H9 (cell line): ENCODE measurements at regions not wholly inside any gene's neighbourhood (a gene's known extent, or its start where the extent isn't known, plus 50 kb on each side); places are given as distances from the start of the nearest gene placed in this dataset.

Source experiments
- DNase-seq: peaks from one replicate; pipeline ENCODE4 v3.0.0-alpha.2; 2017
- H2AFZ ChIP-seq: one replicate; pipeline ENCODE4 v1.6.1; 2013; ENCODE audit warnings: mild to moderate bottlenecking, low read length, control low read depth, moderate library complexity
- H2AK5ac ChIP-seq: 2 replicates; pipeline ENCODE4 v1.6.1; 2013; ENCODE audit warnings: low read length, control low read depth, mixed read lengths; ENCODE audit not compliant: insufficient read length
- H2BK120ac ChIP-seq: one replicate; pipeline ENCODE4 v1.6.1; 2013; ENCODE audit warnings: low read depth, mild to moderate bottlenecking, low read length, control low read depth, inconsistent platforms; ENCODE audit not compliant: poor library complexity, severe bottlenecking
- H2BK12ac ChIP-seq: 2 replicates; pipeline ENCODE4 v1.6.1; 2013; ENCODE audit warnings: low read length, control low read depth, mixed read lengths, low read depth; ENCODE audit not compliant: insufficient read length
- H2BK15ac ChIP-seq: 2 replicates; pipeline ENCODE4 v1.6.1; 2013; ENCODE audit warnings: low read depth, low read length, control low read depth
- H2BK20ac ChIP-seq: one replicate; pipeline ENCODE4 v1.6.1; 2013; ENCODE audit warnings: low read depth, mild to moderate bottlenecking, low read length, control low read depth, inconsistent platforms; ENCODE audit not compliant: poor library complexity, severe bottlenecking
- H2BK5ac ChIP-seq: 2 replicates; pipeline ENCODE4 v1.6.1; 2013; ENCODE audit warnings: low read length, control low read depth, mixed read lengths; ENCODE audit not compliant: insufficient read length
- H3K14ac ChIP-seq: 2 replicates; pipeline ENCODE4 v1.6.1; 2013; ENCODE audit warnings: low read length, control low read depth; ENCODE audit not compliant: insufficient read depth
- H3K18ac ChIP-seq: 2 replicates; pipeline ENCODE4 v1.6.1; 2013; ENCODE audit warnings: low read depth, mild to moderate bottlenecking, mixed read lengths, low read length, control low read depth; ENCODE audit not compliant: insufficient read length
- H3K23ac ChIP-seq: 2 replicates; pipeline ENCODE4 v1.6.1; 2013; ENCODE audit warnings: low read length, control low read depth, mixed read lengths, low read depth; ENCODE audit not compliant: insufficient read length
- H3K23me2 ChIP-seq: 2 replicates; pipeline ENCODE4 v1.6.1; 2013; ENCODE audit warnings: low read depth, mild to moderate bottlenecking, mixed read lengths, low read length, control low read depth; ENCODE audit not compliant: insufficient read length, poor library complexity, severe bottlenecking
- H3K27ac ChIP-seq: 2 replicates; pipeline ENCODE4 v1.5.1; 2013; ENCODE audit warnings: low read length, control low read depth, mixed read lengths, low read depth; ENCODE audit not compliant: insufficient read length
- H3K27me3 ChIP-seq: 2 replicates; pipeline ENCODE4 v1.6.1; 2013; ENCODE audit warnings: low read length, control low read depth, inconsistent platforms; ENCODE audit not compliant: insufficient read depth
- H3K4ac ChIP-seq: 2 replicates; pipeline ENCODE4 v1.6.1; 2013; ENCODE audit warnings: low read depth, mild to moderate bottlenecking, control low read depth, inconsistent platforms, low read length, moderate library complexity
- H3K4me1 ChIP-seq: 2 replicates; pipeline ENCODE4 v1.6.1; 2013; ENCODE audit warnings: low read length, control low read depth, inconsistent platforms; ENCODE audit not compliant: insufficient read depth
- H3K4me2 ChIP-seq: 2 replicates; pipeline ENCODE4 v1.6.1; 2013; ENCODE audit warnings: low read length, control low read depth, mixed read lengths; ENCODE audit not compliant: insufficient read length, insufficient read depth
- H3K56ac ChIP-seq: 2 replicates; pipeline ENCODE4 v1.6.1; 2013; ENCODE audit warnings: low read depth, mild to moderate bottlenecking, mixed read lengths, low read length, control low read depth; ENCODE audit not compliant: insufficient read length
- H3K79me1 ChIP-seq: 2 replicates; pipeline ENCODE4 v1.6.1; 2013; ENCODE audit warnings: low read depth, mild to moderate bottlenecking, moderate library complexity, low read length, control low read depth, inconsistent platforms; ENCODE audit not compliant: insufficient read depth, poor library complexity, severe bottlenecking
- H3K79me2 ChIP-seq: 2 replicates; pipeline ENCODE4 v1.6.1; 2013; ENCODE audit warnings: low read length, control low read depth, inconsistent platforms; ENCODE audit not compliant: insufficient read depth
- H3K9ac ChIP-seq: 2 replicates; pipeline ENCODE4 v1.6.1; 2013; ENCODE audit warnings: low read length, control low read depth, mixed read lengths; ENCODE audit not compliant: insufficient read length; ENCODE audit errors: extremely low read depth
- H3K9me3 ChIP-seq: one replicate; pipeline ENCODE4 v1.6.1; 2013; ENCODE audit warnings: low read depth, low read length, inconsistent platforms; ENCODE audit not compliant: control insufficient read depth
- H3T11ph ChIP-seq: one replicate; pipeline ENCODE4 v1.6.1; 2013; ENCODE audit warnings: mild to moderate bottlenecking, low read length, control low read depth, inconsistent platforms
- H4K20me1 ChIP-seq: one replicate; pipeline ENCODE4 v1.6.1; 2013; ENCODE audit not compliant: control insufficient read depth, insufficient read length, insufficient read depth
- H4K5ac ChIP-seq: 2 replicates; pipeline ENCODE4 v1.6.1; 2013; ENCODE audit warnings: low read depth, mild to moderate bottlenecking, mixed read lengths, low read length, control low read depth; ENCODE audit not compliant: insufficient read length
- H4K8ac ChIP-seq: replicated peaks from 2 replicates; pipeline ENCODE4 v1.6.1; 2013; ENCODE audit warnings: low read length, control low read depth, mixed read lengths, low read depth; ENCODE audit not compliant: insufficient read length
- H4K91ac ChIP-seq: 2 replicates; pipeline ENCODE4 v1.6.1; 2013; ENCODE audit warnings: low read depth, mild to moderate bottlenecking, moderate library complexity, mixed read lengths, low read length, control low read depth; ENCODE audit not compliant: insufficient read length
- H3K27ac Mint-ChIP-seq, 3 experiments: 2 replicates in 2 of 3; 3 replicates in 1 of 3; pipeline ENCODE4 v1.8.0; 2020 to 2021; ENCODE audit warnings: mixed read lengths in 3 of 3, mild to moderate bottlenecking in 1 of 3, moderate library complexity in 1 of 3
- H3K27me3 Mint-ChIP-seq: 2 replicates; pipeline ENCODE4 v1.8.0; 2021; ENCODE audit warnings: low read depth, mild to moderate bottlenecking, moderate library complexity, mixed read lengths
- H3K36me3 Mint-ChIP-seq, 3 experiments: 2 replicates in 2 of 3; 3 replicates in 1 of 3; pipeline ENCODE4 v1.8.0; 2020 to 2021; ENCODE audit warnings: low read depth in 3 of 3, mixed read lengths in 3 of 3; ENCODE audit not compliant: insufficient read depth in 1 of 3
- H3K4me1 Mint-ChIP-seq, 2 experiments: 2 replicates each; pipeline ENCODE4 v1.8.0; 2020; ENCODE audit warnings: mixed read lengths in 2 of 2
- H3K4me3 Mint-ChIP-seq, 2 experiments: 2 replicates in 1 of 2; 3 replicates in 1 of 2; pipeline ENCODE4 v1.8.0; 2020 to 2021; ENCODE audit warnings: mild to moderate bottlenecking in 2 of 2, mixed read lengths in 2 of 2, moderate library complexity in 1 of 2
- H3K9me3 Mint-ChIP-seq, 2 experiments: 2 replicates in 1 of 2; 3 replicates in 1 of 2; pipeline ENCODE4 v1.8.0; 2020; ENCODE audit warnings: mild to moderate bottlenecking in 2 of 2, mixed read lengths in 2 of 2, moderate library complexity in 1 of 2
- CTCF ChIP-seq: fragments of 200-600 bp; sonication (generic); conservative IDR thresholded peaks from 3 replicates; pipeline ENCODE4 v1.8.0; 2021; ENCODE audit warnings: antibody characterized with exemption, mild to moderate bottlenecking
- WGBS: extraction: QIAGEN DNeasy Blood & Tissue Kit; methylation state at CpG from one replicate; pipeline ENCODE4 v1.1.7; 2013; ENCODE audit warnings: missing lambda C conversion rate, low lambda C conversion rate, mixed read lengths; ENCODE audit not compliant: insufficient read length; ENCODE audit errors: extremely low coverage; 5-methylcytosine and 5-hydroxymethylcytosine counted together

- Histone ChIP-seq H2AFZ (no peak overlapping the region), H4K91ac (no peak overlapping the region), H3K23ac (no peak overlapping the region), H3K4me2 (no peak overlapping the region), H3K56ac (no peak overlapping the region), H2BK12ac (no peak overlapping the region), H3K9me3 (no peaks in the 10 kb centered on the region), H3K79me1 (no peaks in the 10 kb centered on the region), H2BK120ac (no peak overlapping the region), H3K27ac (no peak overlapping the region), H4K20me1 (no peaks in the 10 kb centered on the region), H2BK20ac (no peak overlapping the region), H3K23me2 (no peaks in the 10 kb centered on the region), H4K5ac (no peak overlapping the region), H2BK15ac (no peak overlapping the region), H3T11ph (no peak overlapping the region), H4K8ac (no peak overlapping the region), H3K4ac (no peak overlapping the region), H3K79me2 (no peaks in the 10 kb centered on the region), H3K18ac (no peak overlapping the region), H3K27me3 (no peaks in the 10 kb centered on the region), H3K9ac (no peak overlapping the region), H2BK5ac (no peak overlapping the region), H3K4me1 (no peaks in the 10 kb centered on the region), H2AK5ac (no peak overlapping the region), H3K14ac (no peak overlapping the region)
- DNase-seq: no peak
- TF ChIP-seq CTCF: no peak
- peaks cover 1% of the 10 kb centered on the region; the same call in 1 of the 2 replicates for H3K27me3 Mint-ChIP-seq
- H3K36me3 Mint-ChIP-seq: no peaks in the 10 kb centered on the region
- H3K9me3 Mint-ChIP-seq: peaks cover 3 to 8% of the 10 kb centered on the region in 2 experiments; a peak in 4 of 5 replicates
- H3K4me1 Mint-ChIP-seq: peaks cover under 1 to 3% of the 10 kb centered on the region in 2 experiments
- no CpG with 5 or more reads among the region's 20 CpGs for WGBS
- no peak overlapping the region for H3K27ac Mint-ChIP-seq
- H3K4me3 Mint-ChIP-seq: no peak overlapping the region
These were observed 169.8 kb downstream of the ERMARD start for GRCh38 chr6:169921217-169921616.
